Neutrophil (primary cell): ENCODE measurements at regions not wholly inside any gene's neighbourhood (a gene's known extent, or its start where the extent isn't known, plus 50 kb on each side); places are given as distances from the start of the nearest gene placed in this dataset.

Experiments
- H3K27ac ChIP-seq: fragments of 200-600 bp; sonication (generic); 2 replicates; pipeline ENCODE4 v1.5.1; 2016; ENCODE audit warnings: mild to moderate bottlenecking, moderate library complexity
- H3K27me3 ChIP-seq: fragments of 200-600 bp; sonication (generic); 2 replicates; pipeline ENCODE4 v1.6.0; 2016; ENCODE audit warnings: mild to moderate bottlenecking
- H3K36me3 ChIP-seq: fragments of 200-600 bp; sonication (generic); 2 replicates; pipeline ENCODE4 v1.5.1; 2017
- H3K4me1 ChIP-seq, 2 experiments: fragments of 200-600 bp in 1 of 2; sonication (generic) in 1 of 2; 1 replicate in 1 of 2; 2 replicates in 1 of 2; pipeline versions ENCODE4 v1.5.1 to v1.6.1; 2013 to 2016; ENCODE audit warnings: low read depth in 1 of 2, low read length in 1 of 2, mild to moderate bottlenecking in 1 of 2, moderate library complexity in 1 of 2; ENCODE audit not compliant: control insufficient read depth in 1 of 2, insufficient read depth in 1 of 2
- H3K4me3 ChIP-seq, 2 experiments: fragments of 200-600 bp in 1 of 2; sonication (generic) in 1 of 2; 1 replicate in 1 of 2; 2 replicates in 1 of 2; pipeline ENCODE4 v1.5.1; 2013 to 2016; ENCODE audit warnings: low read depth in 1 of 2, low read length in 1 of 2, mild to moderate bottlenecking in 1 of 2, moderate library complexity in 1 of 2
- H3K9me3 ChIP-seq: fragments of 200-600 bp; sonication (generic); 2 replicates; pipeline ENCODE4 v1.5.1; 2016
- TF ChIP-seq, protein P1 (sequence below): fragments of 200-600 bp; sonication (generic); IDR thresholded peaks from 2 replicates; pipeline ENCODE4 v1.5.1; 2016; ENCODE audit warnings: antibody characterized with exemption

DNA sequence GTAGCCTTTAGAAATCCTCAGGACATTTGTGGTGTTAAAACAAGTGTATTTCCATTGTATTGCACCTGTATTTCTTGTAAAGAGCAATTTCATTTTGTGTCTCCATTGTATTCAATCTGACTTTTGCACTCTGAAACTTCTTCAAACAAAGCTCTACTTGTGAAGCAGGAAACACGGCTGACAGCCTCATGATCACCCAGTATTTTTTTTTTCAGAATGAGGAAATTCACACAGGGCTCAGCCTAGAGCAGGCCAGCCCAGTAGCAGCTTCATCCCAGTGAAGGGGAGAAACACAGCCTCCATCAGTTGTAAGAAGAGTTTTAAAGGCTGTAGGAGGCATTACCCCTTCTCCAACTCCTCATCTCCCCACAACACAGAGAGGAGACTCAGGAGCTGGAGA is 175.9 kb upstream of the KLHL29 start:
- TF ChIP-seq, protein P1, sequence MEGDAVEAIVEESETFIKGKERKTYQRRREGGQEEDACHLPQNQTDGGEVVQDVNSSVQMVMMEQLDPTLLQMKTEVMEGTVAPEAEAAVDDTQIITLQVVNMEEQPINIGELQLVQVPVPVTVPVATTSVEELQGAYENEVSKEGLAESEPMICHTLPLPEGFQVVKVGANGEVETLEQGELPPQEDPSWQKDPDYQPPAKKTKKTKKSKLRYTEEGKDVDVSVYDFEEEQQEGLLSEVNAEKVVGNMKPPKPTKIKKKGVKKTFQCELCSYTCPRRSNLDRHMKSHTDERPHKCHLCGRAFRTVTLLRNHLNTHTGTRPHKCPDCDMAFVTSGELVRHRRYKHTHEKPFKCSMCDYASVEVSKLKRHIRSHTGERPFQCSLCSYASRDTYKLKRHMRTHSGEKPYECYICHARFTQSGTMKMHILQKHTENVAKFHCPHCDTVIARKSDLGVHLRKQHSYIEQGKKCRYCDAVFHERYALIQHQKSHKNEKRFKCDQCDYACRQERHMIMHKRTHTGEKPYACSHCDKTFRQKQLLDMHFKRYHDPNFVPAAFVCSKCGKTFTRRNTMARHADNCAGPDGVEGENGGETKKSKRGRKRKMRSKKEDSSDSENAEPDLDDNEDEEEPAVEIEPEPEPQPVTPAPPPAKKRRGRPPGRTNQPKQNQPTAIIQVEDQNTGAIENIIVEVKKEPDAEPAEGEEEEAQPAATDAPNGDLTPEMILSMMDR = no peak
- no peaks in the 10 kb centered on the region for H3K36me3 ChIP-seq
- no peaks in the 10 kb centered on the region for H3K4me1 ChIP-seq
- H3K27me3 ChIP-seq = no peaks in the 10 kb centered on the region
- no peak overlapping the region for H3K4me3 ChIP-seq
- H3K27ac ChIP-seq = no peak overlapping the region
- no peaks in the 10 kb centered on the region for H3K9me3 ChIP-seq

DNA sequence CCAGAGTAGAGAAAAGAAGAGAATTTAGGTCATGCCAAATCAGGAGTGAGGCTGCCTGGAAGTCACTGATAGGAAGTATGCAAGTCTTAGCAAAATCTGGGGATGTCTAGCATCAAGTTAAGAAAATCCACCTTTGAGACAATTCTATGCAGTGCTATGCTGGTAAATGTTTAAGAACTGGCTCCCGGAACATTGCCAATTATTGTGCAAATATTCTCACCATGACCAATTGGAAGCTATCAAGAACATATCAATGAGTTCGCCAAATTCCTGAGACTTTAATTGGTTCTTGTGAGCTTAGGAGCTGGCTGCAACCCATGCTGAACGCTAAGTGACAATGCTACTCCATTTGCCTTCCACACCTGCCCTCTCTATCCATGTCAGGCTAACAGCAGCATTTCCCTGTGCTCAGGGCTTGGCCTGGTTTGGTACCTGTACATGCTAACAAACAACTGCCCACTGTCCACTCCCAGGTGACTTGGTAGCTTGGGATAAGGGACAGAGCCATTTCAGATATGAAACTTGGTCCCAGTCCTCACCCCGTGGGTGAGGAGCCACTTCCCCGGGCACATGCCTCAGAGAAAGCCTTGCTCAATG is 172.9 kb upstream of the KLHL29 start:
- no peaks in the 10 kb centered on the region for H3K27me3 ChIP-seq
- H3K9me3 ChIP-seq = no peaks in the 10 kb centered on the region
- TF ChIP-seq, protein P1 = no peak
- H3K36me3 ChIP-seq = no peaks in the 10 kb centered on the region
- H3K27ac ChIP-seq = no peak overlapping the region
- H3K4me1 ChIP-seq = no peaks in the 10 kb centered on the region
- no peak overlapping the region for H3K4me3 ChIP-seq

DNA sequence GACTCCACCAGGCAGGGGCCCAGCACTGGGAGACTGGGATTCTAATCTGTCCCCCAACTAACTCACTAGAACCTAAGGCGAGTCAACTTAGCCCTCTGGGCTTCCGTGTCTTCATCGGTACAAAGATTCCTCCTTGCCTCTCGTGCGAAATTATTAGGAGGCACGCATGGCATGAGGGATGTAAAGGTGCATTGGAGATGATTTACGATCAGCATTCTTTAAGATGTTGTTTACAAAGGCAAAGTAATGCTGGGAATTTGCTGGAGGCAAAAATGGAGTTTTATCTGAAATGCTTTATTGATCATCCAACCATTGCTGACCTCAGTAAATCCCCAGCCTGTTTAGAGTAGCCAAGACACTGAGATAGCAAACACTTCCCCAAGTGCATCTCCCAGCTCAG is 171.8 kb upstream of the KLHL29 start:
- TF ChIP-seq, protein P1 = no peak
- Histone ChIP-seq H3K27me3 (no peaks in the 10 kb centered on the region), H3K4me3 (no peak overlapping the region), H3K27ac (no peak overlapping the region), H3K9me3 (no peaks in the 10 kb centered on the region), H3K4me1 (no peaks in the 10 kb centered on the region), H3K36me3 (no peaks in the 10 kb centered on the region)

DNA sequence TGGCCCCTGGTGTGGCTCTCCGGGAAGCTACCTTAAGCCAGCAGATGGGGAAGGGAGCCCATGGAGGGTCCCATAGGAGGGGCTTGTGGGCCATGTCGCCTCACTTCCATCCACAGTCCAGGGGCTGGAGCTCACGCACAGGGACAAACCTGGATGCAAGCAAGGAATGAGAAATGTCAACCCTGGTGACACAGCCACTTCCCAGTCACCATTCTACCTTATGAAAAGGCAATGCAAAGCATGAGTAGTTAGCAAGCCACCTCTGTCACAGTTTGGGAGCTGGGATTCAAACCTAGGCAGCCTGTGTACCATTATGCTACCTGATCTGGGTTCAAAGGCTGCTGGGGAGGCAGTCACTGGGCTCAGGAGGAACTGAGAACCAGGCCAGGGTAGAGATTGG is 170.0 kb upstream of the KLHL29 start:
- Histone ChIP-seq H3K4me3 (no peak overlapping the region), H3K27ac (no peak overlapping the region), H3K27me3 (no peaks in the 10 kb centered on the region), H3K4me1 (no peaks in the 10 kb centered on the region), H3K9me3 (no peaks in the 10 kb centered on the region), H3K36me3 (no peaks in the 10 kb centered on the region)
- TF ChIP-seq, protein P1 = no peak

DNA sequence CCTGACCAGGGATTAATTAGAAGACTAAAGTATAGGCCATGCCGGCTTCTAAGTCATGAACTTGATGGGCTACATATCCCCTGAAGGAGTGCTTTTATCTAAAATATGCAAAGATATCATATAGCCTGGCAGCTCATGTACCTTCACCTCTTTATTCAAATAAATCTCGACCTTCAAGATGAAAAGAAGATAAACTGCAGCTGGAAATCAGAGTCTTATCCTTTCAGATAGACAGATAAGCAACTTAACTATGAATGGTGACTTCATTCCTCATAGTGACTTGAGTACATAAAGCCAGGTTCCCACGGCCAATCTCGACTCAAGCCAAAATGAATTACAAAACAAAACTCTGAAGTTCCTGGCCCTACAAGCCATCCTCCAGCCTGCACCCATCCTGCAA is 165.3 kb upstream of the KLHL29 start:
- no peaks in the 10 kb centered on the region for H3K4me1 ChIP-seq
- no peak overlapping the region for H3K4me3 ChIP-seq
- no peaks in the 10 kb centered on the region for H3K36me3 ChIP-seq
- TF ChIP-seq, protein P1 = no peak
- no peak overlapping the region for H3K27ac ChIP-seq
- no peaks in the 10 kb centered on the region for H3K27me3 ChIP-seq
- H3K9me3 ChIP-seq = no peaks in the 10 kb centered on the region
